MV-4-11 (cell line): ENCODE measurements at regions not wholly inside any gene's neighbourhood (a gene's known extent, or its start where the extent isn't known, plus 50 kb on each side); places are given as distances from the start of the nearest gene placed in this dataset.
"Not testable (repeated sequence)": the region's sequence is repeated elsewhere in the genome, so short reads cannot be mapped to it uniquely, and the experiment has no call there.

Source experiments
- DNase-seq: peaks from one replicate; lab custom pipeline; 2025; lab: John Stamatoyannopoulos, UW

DNA sequence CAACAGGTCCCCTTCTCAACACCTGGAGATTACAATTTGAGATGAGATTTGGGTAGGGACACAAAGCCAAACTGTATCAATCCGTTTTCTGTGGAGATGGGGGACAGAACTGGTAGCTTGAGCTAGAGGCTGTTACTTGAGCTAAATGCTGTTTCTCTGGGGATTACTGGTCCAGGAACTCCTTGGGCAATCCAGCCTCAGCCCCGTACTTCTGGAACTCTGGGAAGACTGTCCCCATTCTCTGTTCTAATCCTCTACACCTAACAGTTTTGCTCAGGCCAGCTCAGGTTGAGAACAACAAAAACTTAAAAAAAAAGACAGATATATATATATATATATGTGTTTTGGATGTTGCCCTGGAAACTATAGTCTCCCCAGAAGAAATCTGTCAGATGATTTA, 255.0 kb downstream of the GOLGA6L6 start:
- DNase-seq: not testable (repeated sequence)

DNA sequence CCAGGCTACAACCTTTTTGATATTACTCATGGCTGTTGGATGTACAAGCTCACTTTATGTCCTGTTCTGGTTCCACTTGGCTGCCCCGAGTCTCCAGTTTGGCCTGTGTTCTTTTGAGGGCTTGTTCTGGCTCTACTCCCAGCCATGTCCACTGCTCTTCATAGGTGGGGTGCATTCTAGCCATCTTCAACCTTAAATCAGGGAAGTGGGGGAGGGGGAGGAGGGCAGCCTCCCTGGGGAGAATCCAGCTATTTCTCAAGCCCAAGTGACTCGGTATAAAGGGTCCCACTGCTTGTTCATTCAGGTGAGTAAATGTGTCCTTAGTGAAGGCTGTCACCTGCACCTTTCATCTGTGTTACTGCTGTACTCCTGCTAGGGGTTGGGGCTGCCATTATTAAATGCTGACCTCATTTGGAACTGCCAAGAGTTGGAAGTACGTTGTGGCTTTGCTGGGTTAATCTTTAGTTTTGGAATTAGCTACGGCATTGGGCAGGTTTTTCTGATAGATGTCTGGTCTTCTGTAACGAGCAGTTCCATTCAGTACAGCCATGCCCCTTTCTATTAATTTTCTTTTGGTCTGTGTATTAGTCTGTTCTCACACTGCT, 255.8 kb downstream of the GOLGA6L6 start:
- not testable (repeated sequence) for DNase-seq

DNA sequence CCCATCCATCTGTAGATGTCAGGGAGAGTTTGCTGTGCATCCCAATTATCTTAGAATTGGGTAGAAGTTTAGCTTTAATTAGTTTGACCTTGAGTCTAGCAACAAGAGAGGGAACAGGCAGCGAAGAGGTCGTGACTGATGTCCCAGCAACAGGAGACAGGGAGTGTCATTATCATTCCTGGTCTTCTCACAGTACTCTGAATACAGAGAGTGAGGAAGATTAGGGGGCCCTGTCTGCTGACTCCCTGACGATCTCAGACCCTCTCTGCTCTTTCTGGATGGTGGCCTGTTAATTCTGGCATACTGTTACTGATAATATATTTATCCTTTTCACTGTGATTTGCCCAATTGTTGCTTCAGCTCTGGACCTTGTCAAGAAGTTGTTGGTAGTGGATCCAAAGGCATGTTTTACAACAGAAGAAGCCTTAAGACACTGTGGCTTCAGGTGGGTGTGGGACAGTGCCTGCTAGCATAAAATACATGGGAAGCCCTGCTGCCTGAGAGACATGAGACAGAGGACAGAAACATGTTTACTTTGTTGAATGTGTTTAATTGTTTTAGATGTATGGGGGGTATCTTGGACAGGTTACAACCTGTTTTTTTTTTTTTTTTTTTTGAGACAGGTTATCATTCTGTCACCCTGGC, 256.6 kb downstream of the GOLGA6L6 start:
- DNase-seq: not testable (repeated sequence)

DNA sequence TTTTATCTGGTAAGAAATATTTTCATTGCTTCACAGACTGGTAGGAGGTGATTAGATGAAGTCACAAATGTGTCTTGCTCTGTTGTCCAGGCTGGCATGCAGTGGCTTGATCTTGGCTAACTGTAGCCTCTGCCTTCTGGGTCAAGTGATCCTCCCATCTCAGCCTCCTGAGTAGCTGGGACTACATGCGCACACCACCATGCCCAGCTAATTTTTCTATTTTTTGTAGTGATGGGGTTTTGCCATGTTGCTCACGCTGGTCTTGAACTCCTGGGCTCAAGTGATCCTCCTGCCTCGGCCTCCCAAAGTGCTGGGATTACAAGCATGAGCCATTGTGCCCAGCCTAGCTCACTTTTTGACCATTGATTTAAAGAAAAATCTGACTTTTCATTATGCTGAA, 257.9 kb downstream of the GOLGA6L6 start:
- DNase-seq: not testable (repeated sequence)

DNA sequence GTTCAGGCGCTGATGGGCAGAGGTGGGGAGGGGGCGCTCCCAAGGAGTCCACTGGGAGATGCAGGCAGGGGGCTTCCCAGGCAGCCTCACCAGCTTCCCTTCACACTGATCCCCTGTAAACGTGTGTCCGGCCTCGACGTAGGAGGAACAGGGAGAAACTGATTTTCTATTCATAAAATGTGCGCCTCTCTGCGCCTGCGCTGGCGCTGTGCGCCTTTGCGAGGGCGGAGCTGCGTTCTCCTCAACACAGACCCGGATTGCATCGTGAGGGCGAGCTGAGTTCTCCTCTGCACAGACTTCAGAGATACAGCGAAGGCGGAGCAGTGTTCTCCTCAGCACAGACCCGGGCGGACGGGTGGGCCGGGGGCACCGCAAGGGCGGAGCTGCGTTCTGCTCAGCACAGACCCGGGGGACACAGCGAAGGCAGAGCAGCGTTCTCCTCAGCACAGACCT, 259.1 kb downstream of the GOLGA6L6 start:
- DNase-seq: not testable (repeated sequence)

DNA sequence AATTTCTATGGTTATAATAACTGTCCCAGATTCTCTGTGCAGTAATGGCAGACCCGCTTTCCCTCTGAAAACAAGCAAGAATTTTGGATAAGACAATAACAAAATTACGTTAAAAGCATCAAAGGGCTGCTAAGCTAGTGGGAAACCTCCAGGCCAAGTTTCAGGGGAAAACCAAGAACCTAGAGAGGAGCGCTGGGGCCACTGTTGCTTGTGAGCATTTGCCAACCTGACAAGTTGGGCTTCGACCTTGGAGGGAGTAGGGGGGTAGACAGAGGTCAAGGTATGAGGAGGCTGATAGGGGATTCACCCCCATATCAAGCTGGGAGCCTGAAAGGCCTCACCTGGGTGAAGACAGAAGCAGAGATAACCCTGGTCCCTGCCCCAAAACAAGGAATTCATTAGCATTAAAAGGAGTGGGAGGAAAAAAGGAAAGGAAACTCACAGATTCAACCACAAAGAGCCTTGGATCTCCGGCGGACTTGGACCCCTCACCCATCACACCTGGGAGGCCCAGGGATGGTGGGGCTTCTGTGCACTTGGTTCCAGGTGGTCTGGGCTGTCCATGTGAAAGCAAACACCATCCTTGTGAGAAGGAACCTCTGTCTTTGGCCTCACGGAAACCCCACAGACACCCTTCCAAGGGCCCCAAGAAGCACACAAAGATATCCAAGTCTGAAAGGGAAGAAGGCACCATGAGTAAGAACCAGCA, 259.9 kb downstream of the GOLGA6L6 start:
- DNase-seq: not testable (repeated sequence)

DNA sequence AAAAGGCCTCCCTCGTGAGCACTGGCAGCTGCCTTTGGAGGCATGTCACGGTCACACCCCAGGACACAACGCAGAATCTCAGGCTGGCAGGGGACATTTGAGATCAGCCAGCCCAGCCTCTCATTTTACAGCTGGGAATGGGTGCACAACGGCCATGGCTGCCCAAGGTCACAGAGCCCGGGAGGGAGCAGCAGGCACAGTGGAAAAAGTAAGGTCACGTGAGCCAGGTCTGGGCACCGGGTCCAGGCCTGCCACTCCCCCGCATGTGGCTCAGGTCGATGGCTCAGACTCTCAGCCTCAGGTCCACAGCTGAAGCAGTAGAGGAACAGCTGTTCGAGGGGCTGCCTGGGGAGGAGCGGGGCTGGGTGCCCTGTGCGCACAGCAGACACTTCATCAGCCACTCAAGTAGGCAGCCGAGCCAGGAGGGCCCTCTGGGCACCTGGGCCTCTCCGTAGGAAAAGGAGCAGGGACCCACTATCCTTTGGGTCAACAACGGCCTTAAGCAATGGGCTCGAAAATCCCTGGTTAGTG, 260.6 kb downstream of the GOLGA6L6 start:
- DNase-seq: no peak

DNA sequence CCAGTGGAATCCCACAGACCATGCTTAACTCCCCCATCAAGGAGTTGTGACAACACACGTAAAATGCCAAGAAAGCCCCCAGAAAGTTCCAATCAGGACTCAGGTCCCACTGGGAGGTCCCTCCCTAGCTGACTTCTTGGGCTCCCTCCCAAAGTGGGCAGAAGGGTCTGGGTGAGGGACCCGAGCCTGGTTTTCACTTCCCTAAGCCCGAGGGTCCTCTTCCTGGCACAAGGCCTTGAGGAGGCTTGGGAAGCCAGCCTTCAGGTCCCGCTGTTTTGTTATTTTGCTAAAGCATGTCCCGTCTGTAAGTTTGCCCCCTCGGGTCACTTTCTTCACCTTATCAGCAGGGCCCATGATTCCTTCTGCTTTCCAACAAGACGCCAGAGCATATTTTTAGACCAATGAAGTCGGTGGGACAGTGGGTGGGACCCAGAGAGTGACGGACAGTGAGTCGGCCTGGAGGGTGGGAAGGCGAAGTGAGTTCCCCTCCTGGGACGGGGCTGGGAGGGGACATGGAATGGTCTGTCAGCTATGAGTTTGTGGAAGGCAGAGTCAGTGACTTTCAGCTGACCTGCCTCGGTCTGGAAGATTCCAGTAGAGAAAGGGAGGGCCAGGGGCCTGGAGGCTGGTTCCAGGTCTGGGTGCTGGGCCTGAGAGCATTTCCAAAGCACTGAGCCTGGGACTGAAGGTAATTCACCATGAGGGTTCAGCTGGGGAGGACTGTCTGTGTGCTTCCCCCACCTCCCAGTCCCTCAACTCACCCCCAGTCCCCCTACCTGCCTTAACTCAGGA, 261.3 kb downstream of the GOLGA6L6 start:
- not testable (repeated sequence) for DNase-seq

DNA sequence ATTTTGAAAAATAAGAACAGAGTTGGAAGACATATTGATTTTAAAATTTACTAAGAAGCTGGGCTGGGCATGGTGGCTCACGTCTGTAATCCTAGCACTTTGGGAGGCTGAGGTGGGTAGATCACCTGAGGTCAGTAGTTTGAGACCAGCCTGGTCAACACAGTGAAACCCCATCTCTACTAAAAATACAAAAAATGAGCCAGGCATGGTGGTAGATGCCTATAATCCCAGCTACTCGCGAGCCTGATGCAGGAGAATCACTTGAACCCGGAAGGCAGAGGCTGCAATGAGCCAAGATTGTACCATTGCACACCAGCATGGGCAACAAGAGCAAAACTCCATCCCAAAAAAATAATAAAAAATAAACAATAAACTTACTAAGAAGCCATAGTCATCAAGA, 262.5 kb downstream of the GOLGA6L6 start:
- DNase-seq: not testable (repeated sequence)

DNA sequence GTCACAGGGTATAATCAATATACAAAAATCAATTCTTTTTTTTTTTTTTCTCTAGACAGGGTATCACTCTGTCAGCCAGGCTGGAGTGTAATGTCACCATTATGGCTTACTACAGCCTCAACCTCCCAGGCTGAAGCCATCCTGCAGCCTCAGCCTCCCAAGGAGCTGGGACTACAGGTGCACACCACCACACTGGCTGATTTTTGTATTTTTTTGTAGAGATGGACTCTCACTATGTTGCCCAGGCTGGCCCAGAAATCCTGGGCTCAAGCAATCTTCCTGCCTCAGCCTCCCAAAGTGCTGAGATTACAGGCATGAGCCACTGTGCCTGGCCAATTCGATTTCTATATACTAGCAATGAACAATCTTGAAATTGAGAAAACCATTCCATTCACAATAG, 263.2 kb downstream of the GOLGA6L6 start:
- DNase-seq: not testable (repeated sequence)

DNA sequence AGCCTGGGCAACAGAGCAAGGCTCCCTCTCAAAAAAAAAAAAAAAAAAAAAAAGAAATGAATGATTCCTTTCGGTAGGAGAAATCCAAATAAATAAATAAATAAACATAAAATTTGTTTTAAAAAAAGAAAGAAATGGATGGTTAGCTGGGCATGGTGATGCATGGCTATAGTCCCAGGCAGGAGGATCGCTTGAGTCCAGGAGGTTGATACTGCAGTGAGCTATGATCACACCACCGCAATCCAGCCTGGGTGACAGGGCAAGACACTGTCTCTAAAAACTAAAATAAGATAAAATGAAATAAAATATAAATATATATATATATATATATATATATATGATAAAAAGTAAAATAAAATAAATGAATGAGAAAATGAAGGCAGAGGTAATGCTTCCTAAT, 264.1 kb downstream of the GOLGA6L6 start:
- DNase-seq: not testable (repeated sequence)

DNA sequence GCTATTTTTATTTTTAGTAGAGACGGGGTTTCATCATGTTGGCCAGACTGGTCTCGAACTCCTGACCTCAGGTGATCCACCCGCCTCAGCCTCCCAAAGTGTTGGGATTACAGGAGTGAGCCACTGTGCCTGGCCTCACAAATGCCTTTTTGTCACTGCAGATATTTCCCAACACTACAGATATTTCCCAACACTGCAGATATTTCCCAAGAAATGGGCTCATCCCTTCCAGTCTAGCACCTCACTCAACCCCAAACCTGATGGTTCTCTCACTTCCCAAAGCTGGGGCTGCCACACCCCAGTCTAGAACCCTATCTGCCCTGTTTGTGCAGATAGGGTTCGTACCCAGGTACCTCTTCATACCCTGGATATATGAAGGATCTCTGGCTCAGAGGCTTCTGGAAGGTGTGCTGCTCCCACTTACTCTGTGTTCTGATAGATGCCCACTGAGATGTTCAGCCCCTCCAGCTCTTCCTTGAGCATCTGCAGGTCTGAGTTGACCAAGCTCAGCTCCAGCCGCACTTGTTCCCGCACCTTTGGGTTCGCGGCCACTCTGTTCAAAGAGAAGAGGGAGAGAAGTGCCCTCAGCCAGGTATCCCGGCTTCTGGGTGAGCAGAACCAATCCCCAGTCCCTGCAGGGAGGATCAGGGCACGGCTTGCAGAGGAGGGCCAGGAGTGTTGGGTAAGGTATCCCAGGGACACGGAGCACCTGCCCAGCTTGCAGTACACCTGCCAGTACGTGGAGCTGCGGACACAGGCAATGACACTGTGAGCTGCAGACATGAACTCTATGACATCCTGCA, 265.1 kb downstream of the GOLGA6L6 start:
- not testable (repeated sequence) for DNase-seq

DNA sequence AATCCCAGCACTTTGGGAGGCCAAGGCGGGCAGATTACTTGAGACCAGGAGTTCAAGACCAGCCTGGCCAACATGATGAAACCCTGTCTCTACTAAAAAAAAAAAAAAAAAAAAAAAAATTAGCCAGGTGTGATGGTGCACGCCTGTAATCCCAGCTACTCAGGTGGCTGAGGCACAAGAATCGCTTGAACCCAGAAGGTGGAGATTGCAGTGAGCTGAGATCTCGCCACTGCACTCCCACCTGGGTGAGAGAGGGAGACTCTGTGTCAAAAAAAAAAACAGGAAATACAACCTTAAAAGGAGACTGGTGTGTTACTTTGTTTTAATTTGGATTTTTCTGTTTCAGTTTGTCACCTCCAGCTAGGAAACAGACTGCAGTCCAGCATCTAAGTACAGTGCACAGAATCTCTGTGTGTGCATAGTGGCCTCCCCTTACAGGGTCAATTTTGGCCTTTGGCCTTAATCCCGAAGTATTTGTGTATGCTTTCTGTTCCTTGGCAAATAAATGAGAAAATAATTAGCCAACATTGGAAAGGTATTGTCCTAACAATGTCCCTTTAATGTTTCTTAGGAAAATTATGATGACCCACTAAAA, 266.1 kb downstream of the GOLGA6L6 start:
- not testable (repeated sequence) for DNase-seq

DNA sequence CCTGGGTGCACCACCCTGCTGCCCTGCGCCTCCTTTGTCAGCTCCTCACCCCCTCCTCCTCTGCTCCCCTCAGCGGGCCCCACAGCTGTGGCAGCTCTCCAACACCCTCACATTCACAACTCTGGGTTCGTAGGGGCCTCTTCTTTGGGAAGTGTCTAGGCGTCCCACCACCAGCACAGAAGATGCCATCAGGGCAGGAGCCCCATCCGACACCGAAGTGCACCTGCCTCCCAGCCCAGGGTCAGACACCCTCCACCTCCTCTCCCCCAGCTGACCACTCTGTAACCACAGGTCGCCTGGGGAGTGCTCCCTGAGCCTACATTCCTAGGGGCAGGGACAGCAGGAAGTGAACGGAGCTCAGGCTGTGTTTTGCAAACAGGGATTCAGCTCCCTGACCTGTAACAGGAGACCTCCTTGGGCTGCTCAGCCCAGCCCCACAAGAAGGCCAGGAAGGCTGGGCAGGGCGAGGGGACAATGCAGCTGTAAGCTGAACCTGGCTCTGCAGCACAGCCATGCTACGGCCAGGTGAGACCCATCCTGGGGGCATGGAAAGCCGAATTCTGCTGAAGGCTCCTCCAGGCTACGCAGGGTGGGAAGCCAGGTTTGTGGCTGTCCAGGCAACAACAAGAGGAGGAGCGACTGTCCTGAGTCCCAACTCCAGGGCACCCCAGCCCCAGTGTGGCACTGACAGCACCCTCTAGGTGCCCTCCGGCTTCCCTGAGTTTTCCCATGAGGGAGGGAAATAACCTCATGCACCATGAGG, 269.0 kb downstream of the GOLGA6L6 start:
- DNase-seq: no peak

DNA sequence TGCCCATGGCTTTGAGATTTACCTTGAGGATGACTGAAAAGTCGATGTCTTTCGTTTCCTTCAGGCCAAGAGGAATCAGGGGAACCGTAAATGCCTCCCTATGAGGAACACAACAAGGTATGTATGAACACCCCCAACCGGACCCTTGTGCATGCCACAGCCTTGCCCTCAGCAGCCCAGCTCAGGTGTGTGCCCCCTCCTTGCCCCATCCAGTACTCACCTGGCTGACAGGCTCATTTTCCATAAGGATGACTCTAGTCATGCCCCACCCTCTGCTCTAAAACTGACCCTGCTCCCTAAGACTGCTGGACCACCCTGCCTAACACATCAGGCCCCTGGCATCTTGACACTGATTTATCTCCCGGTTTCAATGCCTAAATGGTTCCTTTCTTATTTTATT, 270.0 kb downstream of the GOLGA6L6 start:
- DNase-seq: no peak

DNA sequence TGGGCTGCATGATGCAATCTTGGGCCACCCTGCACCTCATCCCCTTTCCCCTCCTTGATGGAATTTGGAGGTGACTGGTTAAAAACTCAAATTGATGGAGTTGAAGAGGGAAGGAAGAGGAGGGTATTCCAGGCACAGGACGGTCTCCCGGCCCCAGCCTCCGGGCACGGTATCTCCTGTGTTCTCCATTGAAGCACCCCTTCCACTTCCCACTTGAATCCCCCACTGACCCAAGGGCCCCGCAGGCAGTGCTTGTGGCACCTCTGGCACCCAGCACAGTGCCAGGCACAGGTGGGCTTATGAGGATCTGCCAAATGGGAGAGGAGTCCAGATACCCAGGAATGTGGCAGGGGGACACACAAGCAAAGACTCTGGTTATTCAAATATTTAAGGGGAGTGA, 271.6 kb downstream of the GOLGA6L6 start:
- not testable (repeated sequence) for DNase-seq

DNA sequence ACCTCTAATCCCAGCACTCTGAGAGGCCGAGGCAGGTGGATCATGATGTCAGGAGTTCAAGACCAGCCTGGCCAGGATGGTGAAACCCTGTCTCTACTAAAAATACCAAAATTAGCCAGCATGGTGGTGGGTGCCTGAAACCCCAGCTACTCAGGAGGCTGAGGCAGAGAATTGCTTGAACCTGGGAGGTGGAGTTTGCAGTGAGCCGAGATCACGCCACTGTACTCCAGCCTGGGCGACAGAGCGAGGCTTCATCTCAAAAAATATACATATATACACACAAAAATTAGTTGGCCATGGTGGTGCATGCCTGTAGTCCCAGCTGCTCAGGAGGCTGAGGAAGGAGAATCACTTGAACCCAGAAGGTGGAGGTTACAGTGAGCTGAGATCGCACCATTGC, 273.6 kb downstream of the GOLGA6L6 start:
- not testable (repeated sequence) for DNase-seq

DNA sequence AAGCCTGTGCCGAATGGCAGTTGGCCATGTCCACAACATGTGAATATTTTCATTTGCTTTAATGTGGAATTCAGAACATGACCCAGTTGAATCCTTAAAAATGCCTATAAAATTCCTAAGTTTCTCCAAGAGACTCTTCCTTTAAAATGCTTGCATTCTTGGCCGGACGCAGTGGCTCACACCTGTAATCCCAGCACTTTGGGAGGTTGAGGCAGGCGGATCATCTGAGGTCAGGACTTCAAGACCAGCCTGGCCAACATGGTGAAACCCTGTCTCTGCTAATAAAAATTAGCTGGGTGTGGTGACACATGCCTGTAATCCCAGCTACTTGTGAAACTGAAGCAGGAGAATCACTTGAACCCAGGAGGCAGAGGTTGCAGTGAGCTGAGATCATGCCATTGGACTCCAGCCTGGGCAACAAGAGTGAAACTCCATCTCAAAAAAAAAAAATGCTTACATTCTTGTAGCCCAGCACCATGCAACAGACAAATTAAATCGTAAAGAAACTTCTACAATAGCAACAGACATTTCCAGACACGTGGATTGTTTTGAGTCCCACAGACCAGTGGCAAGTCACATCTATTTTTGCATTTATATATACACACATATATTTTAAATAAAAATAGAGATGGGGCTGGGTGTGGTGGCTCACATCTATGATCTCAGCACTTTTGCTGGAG, 274.4 kb downstream of the GOLGA6L6 start:
- DNase-seq: not testable (repeated sequence)

DNA sequence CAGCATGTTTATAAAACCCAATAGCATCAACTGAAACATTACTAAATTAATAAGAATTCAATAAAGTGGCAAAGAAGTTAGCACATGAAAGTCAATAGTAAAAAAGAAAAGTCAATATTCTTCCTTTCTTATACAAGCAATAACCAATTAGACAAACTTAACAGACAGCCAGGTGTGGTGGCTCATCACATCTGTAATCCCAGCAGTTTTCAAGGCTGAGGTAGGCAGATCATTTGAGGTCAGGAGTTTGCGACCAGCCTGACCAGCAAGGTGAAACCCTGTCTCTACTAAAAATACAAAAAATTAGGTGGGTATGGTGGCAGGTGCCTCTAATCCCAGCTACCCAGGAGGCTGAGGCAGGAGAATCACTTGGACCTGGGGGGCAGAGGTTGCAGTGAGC, 275.9 kb downstream of the GOLGA6L6 start:
- not testable (repeated sequence) for DNase-seq
